ENCODE measurements at regions not wholly inside any gene's neighbourhood (a gene's known extent, or its start where the extent isn't known, plus 50 kb on each side); places are given as distances from the start of the nearest gene placed in this dataset.

DNA sequence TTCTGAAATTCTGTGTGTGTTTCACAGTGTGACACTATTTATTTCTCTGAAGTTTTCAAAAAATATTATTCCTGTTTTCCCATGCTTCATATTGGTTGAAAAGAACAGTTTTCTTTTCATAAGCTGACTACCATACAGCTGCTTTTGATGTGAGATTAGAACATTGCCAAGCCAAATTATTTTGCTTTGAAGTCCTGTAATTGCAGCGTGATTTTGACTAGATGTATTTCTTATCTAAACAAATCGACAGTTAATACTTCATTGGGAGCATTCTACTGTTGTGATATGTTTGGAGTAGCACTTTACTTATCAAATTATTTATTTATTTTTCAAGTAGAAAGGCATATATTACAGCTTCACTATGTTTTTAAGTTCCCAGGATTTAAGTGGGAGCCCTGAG, 132.0 kb downstream of the DACT1 start (continued):
- TF ChIP-seq SUZ12 (IDR thresholded peaks at IDR 0.05; ENCODE audit: low read length): no peak
- TF ChIP-seq SAP30 (IDR thresholded peaks at IDR 0.05; ENCODE audit: insufficient read depth, insufficient replicate concordance, low read length): no peak
- TF ChIP-seq GABPA (IDR thresholded peaks at IDR 0.05; ENCODE audit: borderline replicate concordance, insufficient read depth, low read length): no peak
- no peak for TF ChIP-seq HDAC6 (IDR thresholded peaks at IDR 0.05; ENCODE audit: low read depth, low read length)
- TF ChIP-seq, protein P1, sequence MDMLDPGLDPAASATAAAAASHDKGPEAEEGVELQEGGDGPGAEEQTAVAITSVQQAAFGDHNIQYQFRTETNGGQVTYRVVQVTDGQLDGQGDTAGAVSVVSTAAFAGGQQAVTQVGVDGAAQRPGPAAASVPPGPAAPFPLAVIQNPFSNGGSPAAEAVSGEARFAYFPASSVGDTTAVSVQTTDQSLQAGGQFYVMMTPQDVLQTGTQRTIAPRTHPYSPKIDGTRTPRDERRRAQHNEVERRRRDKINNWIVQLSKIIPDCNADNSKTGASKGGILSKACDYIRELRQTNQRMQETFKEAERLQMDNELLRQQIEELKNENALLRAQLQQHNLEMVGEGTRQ (IDR thresholded peaks at IDR 0.05; ENCODE audit: low read length): no peak
